MG63 (cell line): ENCODE measurements at regions not wholly inside any gene's neighbourhood (a gene's known extent, or its start where the extent isn't known, plus 50 kb on each side); places are given as distances from the start of the nearest gene placed in this dataset.
"Not testable (repeated sequence)": the region's sequence is repeated elsewhere in the genome, so short reads cannot be mapped to it uniquely, and the experiment has no call there.

Source experiments
- DNase-seq: peaks from one replicate; pipeline ENCODE4 v3.0.0-alpha.2; 2020
- H3K27me3 ChIP-seq: fragments of 250-450 bp; sonication (Bioruptor Pico); 2 replicates; pipeline ENCODE4 v1.5.1; 2020; ENCODE audit warnings: mild to moderate bottlenecking, moderate library complexity
- H3K36me3 ChIP-seq: fragments of 250-450 bp; sonication (Bioruptor Pico); 2 replicates; pipeline ENCODE4 v1.5.1; 2020; ENCODE audit warnings: mild to moderate bottlenecking, moderate library complexity
- H3K4me3 ChIP-seq: fragments of 250-450 bp; sonication (Bioruptor Pico); 2 replicates; pipeline ENCODE4 v1.5.1; 2020; ENCODE audit warnings: mild to moderate bottlenecking, moderate library complexity
- H3K9me3 ChIP-seq: fragments of 250-450 bp; sonication (Bioruptor Pico); 2 replicates; pipeline ENCODE4 v1.5.1; 2020; ENCODE audit warnings: mild to moderate bottlenecking, moderate library complexity

- not testable (repeated sequence) for H3K4me3 ChIP-seq, H3K9me3 ChIP-seq, DNase-seq, H3K36me3 ChIP-seq, H3K27me3 ChIP-seq
Measured at GRCh38 chr7:159335181-159335926, 190.7 kb upstream of the VIPR2 start.

DNA sequence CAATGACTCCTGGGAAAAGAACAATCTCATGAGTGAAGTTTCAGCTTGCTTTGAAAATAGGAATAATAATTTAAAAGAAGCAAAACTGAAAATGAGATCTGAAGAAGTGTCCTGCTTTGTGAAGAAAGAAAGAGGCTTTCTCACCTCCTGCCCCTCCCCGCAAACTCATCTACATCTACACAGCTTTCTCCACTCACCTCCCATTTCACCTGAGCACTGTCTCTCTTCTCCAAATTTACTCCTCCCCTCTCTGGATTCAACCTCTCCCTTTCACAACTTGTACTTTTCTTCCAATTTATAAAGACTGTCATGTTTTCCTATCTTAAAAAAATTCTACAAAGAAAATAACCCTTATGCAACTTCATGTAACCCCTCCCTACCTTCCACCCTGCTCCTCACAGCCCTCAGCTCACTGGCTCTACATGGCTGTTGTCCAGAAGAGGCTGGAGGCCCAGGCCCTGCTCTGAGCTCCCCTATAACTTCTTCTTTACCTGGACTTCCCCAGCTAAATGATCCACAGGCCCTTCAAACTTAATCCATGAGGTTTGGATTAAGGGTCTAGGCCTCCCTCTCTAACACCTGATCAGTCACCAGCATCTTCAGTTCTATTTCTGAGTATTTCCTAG lies 188.3 kb upstream of the VIPR2 start:
- not testable (repeated sequence) for H3K27me3 ChIP-seq, H3K4me3 ChIP-seq, DNase-seq, H3K36me3 ChIP-seq, H3K9me3 ChIP-seq

DNA sequence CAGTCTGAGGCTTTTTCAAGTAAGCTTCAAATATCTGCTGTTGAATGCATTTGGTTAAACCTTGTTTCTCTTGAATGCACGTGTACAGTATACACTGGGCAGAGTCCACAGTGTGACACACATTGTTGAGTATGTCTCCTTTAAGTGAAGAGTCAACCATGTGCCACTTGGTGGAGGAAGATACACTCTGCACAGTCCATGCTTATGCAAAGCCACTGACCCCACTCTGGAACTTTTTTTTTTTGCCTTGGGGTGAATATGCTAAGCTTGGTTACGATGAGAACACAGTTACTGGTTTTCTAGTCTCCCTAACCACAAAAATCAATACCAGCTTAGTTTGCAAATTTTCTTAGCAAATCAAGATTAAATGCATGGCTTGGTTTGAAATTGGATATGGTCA lies 186.8 kb upstream of the VIPR2 start:
- Histone ChIP-seq H3K9me3 (no peaks in the 10 kb centered on the region; the same call in 1 of the 2 replicates), H3K4me3 (no peak overlapping the region), H3K27me3 (no peaks in the 10 kb centered on the region), H3K36me3 (no peaks in the 10 kb centered on the region)
- DNase-seq, result no peak

DNA sequence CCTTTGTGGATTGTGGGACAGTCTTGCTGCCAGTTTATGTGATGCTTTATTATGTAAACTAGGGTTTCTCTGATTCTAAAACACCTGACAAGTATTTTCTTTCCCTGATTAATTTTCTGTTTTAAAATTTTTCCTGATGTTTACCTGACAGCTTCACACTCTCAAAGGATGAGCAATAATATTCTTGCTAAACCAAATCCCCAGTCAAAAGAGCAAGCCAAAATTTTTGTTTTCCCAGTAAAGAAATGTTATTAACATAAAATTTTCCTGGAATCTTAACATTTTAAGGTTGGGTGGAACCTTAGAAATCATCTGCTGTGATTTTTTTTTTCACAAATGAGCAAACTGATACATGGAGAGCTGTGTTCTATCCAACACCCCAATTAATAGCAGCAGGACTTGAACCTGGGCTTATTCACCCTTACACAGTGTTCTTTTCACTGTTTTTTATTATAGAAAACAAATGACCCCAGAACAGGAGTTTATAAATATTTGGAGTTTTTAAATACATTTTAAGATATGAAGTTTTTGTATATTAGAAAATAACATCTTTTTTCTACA lies 185.2 kb upstream of the VIPR2 start:
- Histone ChIP-seq H3K27me3 (no peaks in the 10 kb centered on the region), H3K4me3 (no peak overlapping the region), H3K9me3 (no peaks in the 10 kb centered on the region; the same call in 1 of the 2 replicates), H3K36me3 (no peaks in the 10 kb centered on the region)
- no peak for DNase-seq

DNA sequence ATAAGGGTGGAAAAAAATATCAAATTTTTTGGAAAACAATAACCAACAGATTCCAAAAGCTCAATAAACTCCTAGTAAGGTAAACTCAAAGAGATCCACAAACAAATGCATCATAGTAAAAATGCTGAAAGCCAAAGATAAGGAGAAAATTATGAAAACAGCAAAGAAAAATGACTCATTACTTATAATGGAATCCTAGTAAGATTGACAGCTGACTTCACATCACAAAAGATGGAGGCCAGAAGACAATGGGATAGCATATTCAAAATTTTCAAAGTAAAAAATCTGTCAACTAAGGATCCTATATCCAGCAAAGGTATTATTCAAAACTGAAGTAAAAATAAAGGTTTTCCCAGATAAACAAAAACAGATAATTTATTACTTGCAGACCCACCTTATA lies 183.4 kb upstream of the VIPR2 start:
- no peak for DNase-seq
- no peaks in the 10 kb centered on the region; the same call in 1 of the 2 replicates for H3K9me3 ChIP-seq
- H3K4me3 ChIP-seq, result no peak overlapping the region
- H3K36me3 ChIP-seq, result no peaks in the 10 kb centered on the region
- H3K27me3 ChIP-seq, result no peaks in the 10 kb centered on the region

- H3K36me3 ChIP-seq, result no peaks in the 10 kb centered on the region
- no peak for DNase-seq
- H3K9me3 ChIP-seq, result no peaks in the 10 kb centered on the region
- no peak overlapping the region for H3K4me3 ChIP-seq
- no peaks in the 10 kb centered on the region for H3K27me3 ChIP-seq
Measured at GRCh38 chr7:159323359-159323758, 178.7 kb upstream of the VIPR2 start.

- Histone ChIP-seq H3K27me3 (no peaks in the 10 kb centered on the region), H3K9me3 (no peaks in the 10 kb centered on the region), H3K36me3 (no peaks in the 10 kb centered on the region), H3K4me3 (no peak overlapping the region)
- DNase-seq, result no peak
Measured at GRCh38 chr7:159321278-159321677, 176.6 kb upstream of the VIPR2 start.

DNA sequence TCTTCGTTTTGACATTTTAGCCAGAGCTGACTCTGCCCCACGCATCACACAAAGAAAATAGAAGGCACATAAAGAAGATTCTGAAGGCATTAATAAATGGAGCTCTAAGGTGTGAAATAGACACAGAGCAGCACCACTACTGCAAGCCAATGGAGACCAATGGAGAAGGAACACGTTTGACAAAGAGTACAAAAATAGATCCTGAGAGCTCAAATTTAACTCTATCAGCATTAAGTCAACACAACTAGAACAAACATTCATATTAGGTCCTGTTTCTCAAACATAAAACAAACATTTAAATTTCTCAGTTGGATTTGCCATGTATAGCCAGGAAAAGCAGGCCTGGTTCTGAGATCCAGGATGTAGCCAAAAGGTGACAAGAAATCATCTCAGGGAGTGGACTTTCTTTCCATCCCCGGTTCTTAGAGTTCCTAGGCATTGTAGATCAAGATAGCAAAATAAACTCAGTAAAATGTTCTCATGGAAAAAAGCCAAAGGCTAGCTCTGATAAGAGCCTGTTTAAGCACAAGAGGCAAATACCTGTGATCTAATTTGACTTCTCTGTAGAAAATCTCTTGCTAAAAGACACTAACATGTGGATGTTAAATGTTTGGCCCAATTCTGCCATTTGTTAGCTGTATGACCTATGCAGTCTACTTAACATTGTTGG lies 174.2 kb upstream of the VIPR2 start:
- Histone ChIP-seq H3K4me3 (no peak overlapping the region), H3K36me3 (no peaks in the 10 kb centered on the region), H3K27me3 (no peaks in the 10 kb centered on the region), H3K9me3 (no peaks in the 10 kb centered on the region)
- no peak for DNase-seq

DNA sequence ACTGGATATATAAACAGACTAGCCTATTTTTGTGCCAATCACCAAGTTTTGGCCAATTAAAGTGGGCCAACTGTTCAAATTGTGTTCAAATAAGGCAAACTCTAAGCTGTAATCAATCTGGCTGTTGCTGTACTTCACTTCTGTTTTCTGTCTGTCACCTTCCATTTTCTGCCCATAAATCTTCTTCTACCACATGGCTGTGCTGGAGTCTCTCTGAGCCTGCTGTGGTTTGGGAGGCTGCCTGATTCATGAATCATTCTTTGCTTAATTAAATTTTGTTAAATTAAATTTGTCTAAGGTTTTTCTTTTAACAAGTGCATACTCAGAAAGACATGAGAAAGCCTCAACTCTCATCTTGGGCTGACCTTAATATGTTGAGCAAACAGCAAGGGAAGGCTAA lies 172.6 kb upstream of the VIPR2 start:
- DNase-seq, result no peak
- no peaks in the 10 kb centered on the region for H3K36me3 ChIP-seq

GRCh38 chr7:159311172-159311494 lies 166.5 kb upstream of the VIPR2 start:
- Histone ChIP-seq H3K27me3 (no peaks in the 10 kb centered on the region), H3K4me3 (no peak overlapping the region), H3K9me3 (no peaks in the 10 kb centered on the region), H3K36me3 (no peaks in the 10 kb centered on the region)
- DNase-seq, result no peak

More for the DNA sequence above, 172.6 kb upstream of the VIPR2 start:
- Histone ChIP-seq H3K4me3 (no peak overlapping the region), H3K9me3 (no peaks in the 10 kb centered on the region), H3K27me3 (no peaks in the 10 kb centered on the region)

GRCh38 chr7:159310457-159311171 lies 165.9 kb upstream of the VIPR2 start:
- H3K36me3 ChIP-seq, result no peaks in the 10 kb centered on the region
- H3K9me3 ChIP-seq, result no peaks in the 10 kb centered on the region

DNA sequence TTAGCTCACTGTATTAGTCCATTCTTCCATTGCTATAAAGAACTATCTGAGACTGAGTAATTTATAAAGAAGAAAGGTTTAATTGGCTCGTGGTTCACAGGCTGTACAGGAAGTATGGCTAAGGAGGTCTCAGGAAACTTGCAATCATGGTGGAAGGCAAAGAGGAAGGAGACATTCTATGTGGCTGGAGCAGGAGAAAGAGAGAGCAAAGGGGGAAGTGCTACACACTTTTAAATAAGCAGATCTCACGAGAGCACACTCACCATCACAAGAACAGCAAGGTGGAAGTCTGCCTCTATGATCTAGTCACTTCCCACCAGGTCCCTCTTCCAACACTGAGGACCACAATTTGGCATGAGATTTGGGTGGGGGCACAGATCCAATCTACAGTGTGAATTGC lies 164.5 kb upstream of the VIPR2 start:
- not testable (repeated sequence) for H3K27me3 ChIP-seq, H3K9me3 ChIP-seq, H3K36me3 ChIP-seq, DNase-seq, H3K4me3 ChIP-seq

More at GRCh38 chr7:159310457-159311171, 165.9 kb upstream of the VIPR2 start:
- no peak overlapping the region for H3K4me3 ChIP-seq
- DNase-seq, result no peak
- H3K27me3 ChIP-seq, result no peaks in the 10 kb centered on the region

- Histone ChIP-seq H3K4me3 (no peak overlapping the region), H3K36me3 (no peaks in the 10 kb centered on the region), H3K9me3 (no peaks in the 10 kb centered on the region), H3K27me3 (no peaks in the 10 kb centered on the region)
- no peak for DNase-seq
Measured at GRCh38 chr7:159306012-159306411, 161.3 kb upstream of the VIPR2 start.

GRCh38 chr7:159305185-159305584 lies 160.5 kb upstream of the VIPR2 start:
- not testable (repeated sequence) for DNase-seq, H3K9me3 ChIP-seq, H3K36me3 ChIP-seq, H3K27me3 ChIP-seq, H3K4me3 ChIP-seq

DNA sequence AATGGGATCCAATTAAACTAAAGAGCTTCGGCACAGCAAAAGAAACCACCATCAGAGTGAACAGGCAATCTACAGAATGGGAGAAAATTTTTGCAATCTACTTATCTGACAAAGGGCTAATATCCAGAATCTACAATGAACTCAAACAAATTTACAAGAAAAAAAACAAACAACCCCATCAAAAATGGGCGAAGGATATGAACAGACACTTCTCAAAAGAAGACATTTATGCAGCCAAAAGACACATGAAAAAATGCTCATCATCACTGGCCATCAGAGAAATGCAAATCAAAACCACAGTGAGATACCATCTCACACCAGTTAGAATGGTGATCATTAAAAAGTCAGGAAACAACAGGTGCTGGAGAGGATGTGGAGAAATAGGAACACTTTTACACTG lies 158.8 kb upstream of the VIPR2 start:
- not testable (repeated sequence) for H3K9me3 ChIP-seq, H3K4me3 ChIP-seq, H3K36me3 ChIP-seq, H3K27me3 ChIP-seq, DNase-seq

DNA sequence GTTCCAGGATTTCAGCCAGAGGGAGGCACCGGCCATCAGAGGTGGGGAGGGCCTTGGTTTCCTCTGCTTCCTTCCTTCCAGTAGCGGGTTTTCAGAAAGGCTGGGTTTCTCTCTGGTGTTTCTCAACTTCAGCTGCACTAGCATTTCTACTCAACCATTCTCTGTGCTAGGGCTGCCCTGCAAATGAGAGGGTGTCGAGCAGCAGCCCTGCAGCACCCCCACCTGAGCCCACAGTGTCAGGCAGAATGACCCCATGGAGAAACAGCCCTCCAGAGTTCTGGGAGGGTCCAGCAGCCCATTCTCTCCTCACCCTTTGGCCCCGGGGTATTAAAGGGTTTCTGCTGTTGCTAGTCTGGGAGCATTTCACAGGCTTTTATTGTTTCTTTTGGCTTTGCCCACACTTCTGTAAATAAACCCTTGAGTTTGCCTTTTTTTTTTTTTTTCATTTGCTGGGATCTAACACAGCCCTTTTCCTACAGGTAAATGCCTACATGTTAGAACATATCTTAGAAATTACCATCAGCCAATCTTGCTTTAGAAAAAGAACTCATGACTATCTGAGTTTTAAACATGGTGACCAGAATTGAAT lies 151.5 kb upstream of the VIPR2 start:
- no peak for DNase-seq
- Histone ChIP-seq H3K36me3 (no peaks in the 10 kb centered on the region), H3K27me3 (no peaks in the 10 kb centered on the region), H3K9me3 (no peaks in the 10 kb centered on the region), H3K4me3 (no peak overlapping the region)

DNA sequence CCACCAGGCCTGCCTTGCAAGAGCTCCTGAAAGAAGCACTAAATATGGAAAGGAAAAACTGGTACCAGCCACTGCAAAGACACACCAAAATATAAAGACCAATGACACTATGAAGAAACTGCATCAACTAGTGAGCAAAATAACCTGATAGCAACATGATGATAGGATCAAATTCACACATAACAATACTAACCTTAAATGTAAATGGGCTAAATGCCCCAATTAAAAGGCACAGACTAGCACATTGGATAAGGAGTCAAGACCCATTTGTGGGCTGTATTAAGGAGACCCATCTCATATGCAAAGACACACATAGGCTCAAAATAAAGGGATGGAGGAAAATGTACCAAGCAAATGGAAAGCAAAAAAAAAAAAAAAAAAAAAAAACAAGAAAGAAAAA lies 141.8 kb upstream of the VIPR2 start:
- H3K27me3 ChIP-seq, H3K4me3 ChIP-seq, H3K9me3 ChIP-seq, DNase-seq, H3K36me3 ChIP-seq: not testable (repeated sequence)
